ENCODE measurements at regions not wholly inside any gene's neighbourhood (a gene's known extent, or its start where the extent isn't known, plus 50 kb on each side); places are given as distances from the start of the nearest gene placed in this dataset.

DNA sequence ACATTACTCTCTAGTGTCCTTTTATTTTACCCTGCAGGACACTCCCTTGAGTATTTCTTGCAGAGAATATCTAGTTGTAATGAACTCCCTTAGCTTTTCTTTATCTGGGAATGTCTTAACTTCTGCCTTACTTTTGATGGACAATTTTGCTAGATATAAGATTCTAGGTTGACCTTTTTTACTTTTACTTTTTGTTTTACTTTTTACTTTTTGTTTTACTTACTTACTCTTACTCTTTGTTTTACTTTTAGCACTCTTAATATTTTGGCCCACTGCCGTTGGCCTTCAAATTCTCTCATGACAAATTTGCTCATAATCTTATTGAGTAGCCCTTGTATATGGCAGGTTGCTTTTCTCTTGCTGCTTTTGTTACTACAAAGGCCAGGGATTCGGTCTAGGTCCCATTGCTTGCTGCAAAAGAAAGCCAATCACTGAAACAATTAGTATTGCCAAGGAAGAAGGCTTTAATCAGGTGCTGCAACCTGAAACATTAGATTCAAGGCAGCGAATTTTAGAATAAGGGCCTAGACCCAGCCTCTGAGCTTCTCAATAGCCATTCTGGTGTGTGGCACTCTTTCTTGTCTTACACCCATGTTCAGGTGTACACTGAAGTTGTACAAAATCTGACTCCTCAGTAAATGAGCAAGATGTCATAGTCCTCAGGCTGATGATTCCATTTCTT lies 137.0 kb downstream of the TES start:
- H2AFZ ChIP-seq (ENCODE audit: low read length) = no peak overlapping the region
- no peaks in the 10 kb centered on the region for H3K79me2 ChIP-seq (ENCODE audit: insufficient read depth, low read length)

GRCh38 chr7:116348346-116348745 lies 138.0 kb downstream of the TES start:
- no peak overlapping the region for H2AFZ ChIP-seq (ENCODE audit: low read length)
- H3K4me2 ChIP-seq (ENCODE audit: insufficient read depth, low read length) = no peak overlapping the region
- no peaks in the 10 kb centered on the region for H3K79me2 ChIP-seq (ENCODE audit: insufficient read depth, low read length)
- no peaks in the 10 kb centered on the region for H3K36me3 ChIP-seq (ENCODE audit: insufficient read depth, low read length)
- H4K20me1 ChIP-seq (ENCODE audit: insufficient read depth, low read length) = no peaks in the 10 kb centered on the region
- no peak overlapping the region for H3K4me3 ChIP-seq (ENCODE audit: insufficient read depth, low read length)
- H3K9me3 ChIP-seq (ENCODE audit: low read depth, low read length) = no peaks in the 10 kb centered on the region
- H3K27ac ChIP-seq (ENCODE audit: low read depth, low read length) = no peak overlapping the region
- no peak for DNase-seq (ENCODE audit: insufficient read length, low spot score, missing footprints)
- H3K27me3 ChIP-seq (ENCODE audit: insufficient read depth, low read length) = no peaks in the 10 kb centered on the region
- TF ChIP-seq CTCF (IDR thresholded peaks at IDR 0.05; ENCODE audit: extremely low read depth, low read depth, low read length) = no peak
- H3K4me1 ChIP-seq (ENCODE audit: insufficient read depth, low read length) = no peaks in the 10 kb centered on the region

More for the DNA sequence above, 137.0 kb downstream of the TES start:
- Histone ChIP-seq H3K4me2 (ENCODE audit: insufficient read depth, low read length) (no peak overlapping the region), H4K20me1 (ENCODE audit: insufficient read depth, low read length) (no peaks in the 10 kb centered on the region), H3K36me3 (ENCODE audit: insufficient read depth, low read length) (no peaks in the 10 kb centered on the region), H3K4me3 (ENCODE audit: insufficient read depth, low read length) (no peak overlapping the region), H3K27me3 (ENCODE audit: insufficient read depth, low read length) (no peaks in the 10 kb centered on the region), H3K27ac (ENCODE audit: low read depth, low read length) (no peak overlapping the region), H3K9me3 (ENCODE audit: low read depth, low read length) (no peaks in the 10 kb centered on the region), H3K4me1 (ENCODE audit: insufficient read depth, low read length) (no peaks in the 10 kb centered on the region)
- TF ChIP-seq CTCF (IDR thresholded peaks at IDR 0.05; ENCODE audit: extremely low read depth, low read depth, low read length) = no peak
- no peak for DNase-seq (ENCODE audit: insufficient read length, low spot score, missing footprints)

- no peak overlapping the region for H3K4me3 ChIP-seq (ENCODE audit: insufficient read depth, low read length)
- H3K36me3 ChIP-seq (ENCODE audit: insufficient read depth, low read length) = no peaks in the 10 kb centered on the region
- H3K79me2 ChIP-seq (ENCODE audit: insufficient read depth, low read length) = no peaks in the 10 kb centered on the region
- H4K20me1 ChIP-seq (ENCODE audit: insufficient read depth, low read length) = no peaks in the 10 kb centered on the region
- H3K4me1 ChIP-seq (ENCODE audit: insufficient read depth, low read length) = peaks cover 33% of the 10 kb centered on the region
- no peak overlapping the region for H3K27ac ChIP-seq (ENCODE audit: low read depth, low read length)
- H2AFZ ChIP-seq (ENCODE audit: low read length) = no peak overlapping the region
- no peaks in the 10 kb centered on the region for H3K9me3 ChIP-seq (ENCODE audit: low read depth, low read length)
- no peak for TF ChIP-seq CTCF (IDR thresholded peaks at IDR 0.05; ENCODE audit: extremely low read depth, low read depth, low read length)
- DNase-seq (ENCODE audit: insufficient read length, low spot score, missing footprints) = no peak
- no peaks in the 10 kb centered on the region for H3K27me3 ChIP-seq (ENCODE audit: insufficient read depth, low read length)
- H3K4me2 ChIP-seq (ENCODE audit: insufficient read depth, low read length) = no peak overlapping the region
These were observed 141.6 kb downstream of the TES start for GRCh38 chr7:116351966-116352365.

DNA sequence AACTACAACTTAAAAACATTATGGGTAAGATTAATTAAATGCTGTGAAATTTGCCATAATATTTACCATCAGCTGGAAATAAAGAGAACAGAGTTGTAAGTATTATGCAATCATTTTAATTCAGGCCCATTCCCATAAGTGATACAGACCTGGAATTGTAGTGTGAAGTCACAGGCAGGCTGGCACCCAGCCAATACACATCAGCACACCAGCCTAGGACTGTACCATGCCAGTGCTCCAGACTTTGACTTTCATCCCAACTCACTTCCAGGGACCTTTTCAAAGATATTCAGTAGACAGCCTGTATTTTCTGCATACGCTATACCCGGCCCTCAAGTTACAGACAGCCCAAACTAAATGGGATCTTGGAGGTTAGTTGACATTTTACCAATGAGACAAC lies 143.3 kb downstream of the TES start:
- H3K36me3 ChIP-seq (ENCODE audit: insufficient read depth, low read length) = no peaks in the 10 kb centered on the region
- no peaks in the 10 kb centered on the region for H4K20me1 ChIP-seq (ENCODE audit: insufficient read depth, low read length)
- H3K9me3 ChIP-seq (ENCODE audit: low read depth, low read length) = no peaks in the 10 kb centered on the region
- H3K27ac ChIP-seq (ENCODE audit: low read depth, low read length) = peak overlapping the region; percentile 96
- H3K79me2 ChIP-seq (ENCODE audit: insufficient read depth, low read length) = no peaks in the 10 kb centered on the region
- H3K4me1 ChIP-seq (ENCODE audit: insufficient read depth, low read length) = peaks cover 45% of the 10 kb centered on the region
- TF ChIP-seq CTCF (IDR thresholded peaks at IDR 0.05; ENCODE audit: extremely low read depth, low read depth, low read length) = no peak
- no peak overlapping the region for H3K4me3 ChIP-seq (ENCODE audit: insufficient read depth, low read length)
- peak overlapping the region; percentile 83 for H3K4me2 ChIP-seq (ENCODE audit: insufficient read depth, low read length)
- no peak for DNase-seq (ENCODE audit: insufficient read length, low spot score, missing footprints)
- H3K27me3 ChIP-seq (ENCODE audit: insufficient read depth, low read length) = no peaks in the 10 kb centered on the region
- H2AFZ ChIP-seq (ENCODE audit: low read length) = no peak overlapping the region
